Thyroid gland (tissue), 4 donors: ENCODE measurements at regions not wholly inside any gene's neighbourhood (a gene's known extent, or its start where the extent isn't known, plus 50 kb on each side); places are given as distances from the start of the nearest gene placed in this dataset.

Source experiments
- CTCF ChIP-seq, 6 experiments: fragments of 200-600 bp in 3 of 6; fragments of 450-650 bp in 3 of 6; sonication (generic) in 3 of 6; IDR thresholded peaks; one replicate each; pipeline ENCODE4 v1.5.1; 2016 to 2019; ENCODE audit warnings: antibody characterized with exemption in 6 of 6, mild to moderate bottlenecking in 2 of 6, inconsistent platforms in 1 of 6, moderate library complexity in 1 of 6
- POLR2A ChIP-seq, 2 donors: fragments of 450-650 bp; IDR thresholded peaks; one replicate each; pipeline ENCODE4 v1.6.1; 2017; ENCODE audit warnings: antibody characterized with exemption in 2 of 2, mild to moderate bottlenecking in 2 of 2, moderate library complexity in 1 of 2

GRCh38 chr4:14695095-14695845, 307.0 kb upstream of the CPEB2 start:
- TF ChIP-seq POLR2A (IDR thresholded peaks at IDR 0.05) (no peak), CTCF (IDR thresholded peaks at IDR 0.05) (no peak)
